ENCODE measurements at regions not wholly inside any gene's neighbourhood (a gene's known extent, or its start where the extent isn't known, plus 50 kb on each side); places are given as distances from the start of the nearest gene placed in this dataset.
"Not testable (repeated sequence)": the region's sequence is repeated elsewhere in the genome, so short reads cannot be mapped to it uniquely, and the experiment has no call there.

- no peak for ATAC-seq (replicated peaks)
Measured at GRCh38 chr22:26937213-26937612, 279.8 kb downstream of the MIAT start.

GRCh38 chr22:26939466-26939865, 282.1 kb downstream of the MIAT start:
- H3K4me3 Mint-ChIP-seq = no peak overlapping the region
- H3K36me3 Mint-ChIP-seq = peaks cover 3 to 5% of the 10 kb centered on the region in 2 donors
- no peak for ATAC-seq (replicated peaks)
- no peak for DNase-seq
- H3K27ac Mint-ChIP-seq = no peak overlapping the region
- peaks cover 12 to 19% of the 10 kb centered on the region in 2 donors for H3K27me3 Mint-ChIP-seq
- no peaks in the 10 kb centered on the region for H3K4me1 Mint-ChIP-seq
- peaks cover 3 to 5% of the 10 kb centered on the region in 2 donors for H3K9me3 Mint-ChIP-seq

More at GRCh38 chr22:26937213-26937612, 279.8 kb downstream of the MIAT start:
- Mint-ChIP-seq H3K36me3 (peaks cover 3 to 5% of the 10 kb centered on the region in 2 donors), H3K9me3 (peaks cover 3 to 5% of the 10 kb centered on the region in 2 donors), H3K4me1 (no peaks in the 10 kb centered on the region), H3K27me3 (peaks cover 12 to 17% of the 10 kb centered on the region in 2 donors), H3K4me3 (no peak overlapping the region), H3K27ac (no peak overlapping the region)
- DNase-seq = no peak

- H3K27ac Mint-ChIP-seq = no peak overlapping the region
- H3K27me3 Mint-ChIP-seq = peaks cover 9 to 17% of the 10 kb centered on the region in 2 donors
- H3K36me3 Mint-ChIP-seq = peaks cover 3 to 5% of the 10 kb centered on the region in 2 donors
- ATAC-seq (replicated peaks) (no peak), DNase-seq (no peak)
- no peaks in the 10 kb centered on the region for H3K4me1 Mint-ChIP-seq
- no peak overlapping the region for H3K4me3 Mint-ChIP-seq
- peaks cover 3 to 5% of the 10 kb centered on the region in 2 donors for H3K9me3 Mint-ChIP-seq
Measured at GRCh38 chr22:26941896-26942636, 284.7 kb downstream of the MIAT start.

DNA sequence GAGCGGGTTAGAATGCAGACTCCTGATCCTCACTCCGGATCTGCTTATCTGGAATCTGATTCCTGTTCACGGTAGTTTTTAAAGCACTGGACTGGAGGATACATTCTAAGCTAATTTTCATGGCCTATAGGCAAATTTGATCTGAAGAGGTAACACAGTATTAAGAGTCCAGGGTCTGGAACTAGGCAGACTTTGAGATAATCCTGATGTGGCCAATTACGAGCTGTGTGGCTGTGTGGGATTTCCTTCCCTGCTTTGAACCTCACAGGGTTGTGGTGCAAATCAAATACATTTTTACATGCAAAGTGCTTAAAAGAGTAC, 285.2 kb downstream of the MIAT start:
- Mint-ChIP-seq H3K4me1 (no peaks in the 10 kb centered on the region), H3K9me3 (peaks cover 2 to 3% of the 10 kb centered on the region in 2 donors), H3K27me3 (peaks cover 7 to 15% of the 10 kb centered on the region in 2 donors), H3K36me3 (peaks cover 2 to 3% of the 10 kb centered on the region in 2 donors), H3K27ac (peak overlapping the region; percentile 48), H3K4me3 (no peak overlapping the region)
- DNase-seq = no peak
- ATAC-seq (replicated peaks) = no peak

DNA sequence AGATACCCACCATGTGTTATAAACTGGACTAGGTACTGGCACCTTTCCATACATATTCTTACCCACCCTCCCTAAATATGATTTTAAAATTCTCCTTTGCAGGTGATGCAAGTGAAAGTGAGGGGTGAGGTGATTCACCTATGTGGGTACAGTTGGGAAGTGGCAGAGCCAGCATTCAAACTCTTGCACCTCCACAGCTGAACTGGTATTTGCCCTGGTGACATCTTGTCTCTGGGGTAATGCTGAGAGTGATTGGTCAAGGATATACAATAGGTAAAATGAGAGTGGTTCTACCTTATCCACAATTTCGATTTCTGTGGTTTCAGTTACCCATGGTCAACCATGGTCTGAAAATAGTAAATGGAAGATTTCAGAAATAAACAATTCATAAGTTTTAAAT, 288.2 kb downstream of the MIAT start:
- ATAC-seq (replicated peaks) = no peak
- Mint-ChIP-seq H3K4me1 (no peaks in the 10 kb centered on the region), H3K36me3 (no peaks in the 10 kb centered on the region), H3K9me3 (no peaks in the 10 kb centered on the region), H3K27ac (no peak overlapping the region), H3K4me3 (no peak overlapping the region), H3K27me3 (peaks cover under 1 to 14% of the 10 kb centered on the region in 2 donors)
- no peak for DNase-seq

- Mint-ChIP-seq H3K4me3 (no peak overlapping the region), H3K27ac (no peak overlapping the region), H3K27me3 (peaks cover 19 to 38% of the 10 kb centered on the region in 2 donors), H3K36me3 (no peaks in the 10 kb centered on the region), H3K4me1 (no peaks in the 10 kb centered on the region), H3K9me3 (no peaks in the 10 kb centered on the region)
- DNase-seq (no peak), ATAC-seq (replicated peaks) (no peak)
Measured at GRCh38 chr22:26949193-26949592, 291.8 kb downstream of the MIAT start.

DNA sequence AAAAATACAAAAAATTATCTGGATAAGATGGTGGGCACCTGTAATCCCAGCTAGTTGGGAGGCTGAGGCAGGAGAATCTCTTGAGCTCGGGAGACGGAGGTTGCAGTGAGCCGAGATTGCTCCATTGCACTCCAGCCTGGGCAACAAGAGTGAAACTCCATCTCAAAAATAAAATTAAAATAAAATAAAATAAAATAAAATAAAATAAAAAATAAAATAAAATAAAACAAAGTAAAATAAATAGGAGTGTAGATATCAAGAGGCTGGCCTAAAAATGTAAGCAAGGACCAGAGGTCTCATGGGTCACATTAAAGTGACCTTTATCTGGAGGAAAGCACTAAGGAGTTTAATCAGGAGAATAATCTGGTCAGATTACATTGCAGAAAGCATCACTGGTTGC, 293.8 kb downstream of the MIAT start:
- not testable (repeated sequence) for H3K4me3 Mint-ChIP-seq; DNase-seq; H3K36me3 Mint-ChIP-seq; H3K4me1 Mint-ChIP-seq; H3K9me3 Mint-ChIP-seq; ATAC-seq (replicated peaks); H3K27ac Mint-ChIP-seq
- peaks cover 30 to 47% of the 10 kb centered on the region in 2 donors for H3K27me3 Mint-ChIP-seq

DNA sequence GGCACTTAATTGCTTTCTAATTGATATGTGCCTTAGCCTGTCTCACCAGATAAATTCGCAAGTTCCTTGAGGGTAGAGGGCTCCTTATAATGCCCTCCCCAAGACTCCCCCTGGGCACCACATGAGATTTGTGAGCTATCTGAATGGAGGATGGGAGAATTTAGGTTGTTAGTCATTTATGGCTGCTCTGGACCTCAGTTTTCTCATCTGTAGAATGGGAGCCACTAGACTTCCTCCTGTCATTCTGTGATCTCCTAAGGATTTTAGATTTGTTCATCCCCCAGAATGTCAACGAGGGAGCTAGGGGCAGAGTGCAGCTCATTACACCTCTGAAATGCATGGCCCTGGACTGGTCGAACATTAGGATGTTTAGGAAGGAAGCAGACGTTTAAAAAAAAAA, 294.6 kb downstream of the MIAT start:
- peaks cover 37 to 53% of the 10 kb centered on the region in 2 donors for H3K27me3 Mint-ChIP-seq
- no peak for DNase-seq
- no peak overlapping the region for H3K4me3 Mint-ChIP-seq
- H3K36me3 Mint-ChIP-seq = no peaks in the 10 kb centered on the region
- no peak for ATAC-seq (replicated peaks)
- H3K9me3 Mint-ChIP-seq = no peaks in the 10 kb centered on the region
- no peaks in the 10 kb centered on the region for H3K4me1 Mint-ChIP-seq
- no peak overlapping the region for H3K27ac Mint-ChIP-seq

DNA sequence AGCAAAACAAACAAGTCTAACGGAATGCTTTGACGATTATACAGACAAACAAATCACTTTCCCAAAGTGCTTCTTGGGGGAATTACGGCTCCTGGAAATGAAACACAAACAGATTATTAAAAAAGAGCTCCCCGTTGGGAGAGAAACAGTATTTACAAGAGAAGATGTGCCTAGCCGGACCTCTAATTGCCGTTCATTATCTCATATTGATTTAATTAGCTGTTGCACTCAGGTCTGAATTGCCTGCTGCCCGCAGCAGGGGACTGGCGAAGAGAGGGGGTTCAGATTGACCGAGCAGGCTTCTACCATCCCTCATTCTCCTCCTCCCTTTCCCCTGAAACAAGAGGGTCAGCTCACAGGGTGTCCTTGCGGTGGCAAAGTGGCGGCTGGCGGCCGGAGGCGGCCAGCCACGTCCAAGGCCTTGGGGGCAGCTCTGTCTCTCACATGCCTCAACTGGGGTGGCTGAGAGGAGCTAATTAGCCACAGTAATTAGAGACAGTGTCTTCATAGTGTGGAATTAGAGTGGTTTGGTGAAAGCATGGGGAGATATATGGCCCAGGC, 295.1 kb downstream of the MIAT start:
- Mint-ChIP-seq H3K36me3 (no peaks in the 10 kb centered on the region), H3K27ac (no peak overlapping the region), H3K9me3 (no peaks in the 10 kb centered on the region), H3K4me3 (no peak overlapping the region), H3K27me3 (peaks cover 38 to 55% of the 10 kb centered on the region in 2 donors), H3K4me1 (no peaks in the 10 kb centered on the region)
- DNase-seq (no peak), ATAC-seq (replicated peaks) (no peak)

- no peaks in the 10 kb centered on the region for H3K9me3 Mint-ChIP-seq
- DNase-seq (no peak), ATAC-seq (replicated peaks) (no peak)
- no peaks in the 10 kb centered on the region for H3K4me1 Mint-ChIP-seq
- no peak overlapping the region for H3K4me3 Mint-ChIP-seq
- peaks cover 38 to 55% of the 10 kb centered on the region in 2 donors for H3K27me3 Mint-ChIP-seq
- H3K27ac Mint-ChIP-seq = no peak overlapping the region
- H3K36me3 Mint-ChIP-seq = no peaks in the 10 kb centered on the region
Measured at GRCh38 chr22:26953012-26953883, 295.9 kb downstream of the MIAT start.

DNA sequence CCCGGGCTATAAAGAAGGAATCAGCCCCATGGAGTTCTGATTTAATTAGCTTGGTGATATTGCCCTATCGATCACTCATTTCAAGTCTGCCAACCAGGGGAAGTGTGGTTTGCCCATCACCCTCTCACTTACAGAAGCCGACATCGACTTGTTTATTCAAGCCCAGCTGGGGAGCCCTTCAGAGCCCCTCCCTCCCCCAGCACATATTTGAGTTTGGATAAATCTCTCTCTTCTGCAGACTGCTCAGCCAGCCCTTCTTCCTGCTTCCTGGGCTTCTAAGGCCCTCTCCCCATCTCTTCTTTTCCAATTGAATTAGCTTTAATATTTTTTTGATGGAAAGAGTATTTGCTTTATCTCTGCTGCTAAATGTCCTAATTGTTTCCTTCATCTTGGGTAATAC, 299.0 kb downstream of the MIAT start:
- Mint-ChIP-seq H3K27ac (no peak overlapping the region), H3K9me3 (no peaks in the 10 kb centered on the region), H3K27me3 (peaks cover 38 to 62% of the 10 kb centered on the region in 2 donors), H3K4me3 (no peak overlapping the region), H3K4me1 (no peaks in the 10 kb centered on the region), H3K36me3 (no peaks in the 10 kb centered on the region)
- no peak for ATAC-seq (replicated peaks)
- no peak for DNase-seq

GRCh38 chr22:26957176-26957575, 299.8 kb downstream of the MIAT start:
- H3K27me3 Mint-ChIP-seq = peaks cover 32 to 54% of the 10 kb centered on the region in 2 donors
- no peak overlapping the region for H3K4me3 Mint-ChIP-seq
- no peaks in the 10 kb centered on the region for H3K4me1 Mint-ChIP-seq
- no peaks in the 10 kb centered on the region for H3K36me3 Mint-ChIP-seq
- ATAC-seq (replicated peaks) (no peak), DNase-seq (no peak)
- no peaks in the 10 kb centered on the region for H3K9me3 Mint-ChIP-seq
- no peak overlapping the region for H3K27ac Mint-ChIP-seq

GRCh38 chr22:26957897-26958296, 300.5 kb downstream of the MIAT start:
- DNase-seq = no peak
- H3K27ac Mint-ChIP-seq = no peak overlapping the region
- no peaks in the 10 kb centered on the region for H3K4me1 Mint-ChIP-seq
- no peak for ATAC-seq (replicated peaks)
- no peak overlapping the region for H3K4me3 Mint-ChIP-seq
- H3K36me3 Mint-ChIP-seq = no peaks in the 10 kb centered on the region
- H3K27me3 Mint-ChIP-seq = peaks cover 34 to 47% of the 10 kb centered on the region in 2 donors
- H3K9me3 Mint-ChIP-seq = no peaks in the 10 kb centered on the region

DNA sequence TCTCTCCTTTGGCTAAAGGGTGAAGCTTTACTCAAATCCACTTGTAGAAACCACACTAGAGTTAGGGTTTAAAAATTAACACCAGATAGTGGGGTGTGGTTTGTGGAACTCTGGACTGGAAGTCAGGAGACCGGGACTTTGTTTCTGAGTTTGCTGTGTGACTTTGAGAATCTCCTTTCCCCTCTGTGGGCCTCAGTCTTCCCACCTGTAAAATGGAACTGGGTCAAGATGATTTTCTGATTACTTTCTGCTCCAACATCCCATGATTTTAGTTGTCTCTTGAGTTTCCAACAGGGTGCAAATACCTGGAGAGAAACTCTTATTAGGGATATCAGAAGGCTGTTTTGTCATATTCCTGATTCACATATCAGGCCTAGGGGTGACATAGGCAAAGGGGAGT, 301.0 kb downstream of the MIAT start:
- H3K36me3 Mint-ChIP-seq = no peaks in the 10 kb centered on the region
- H3K27ac Mint-ChIP-seq = no peak overlapping the region
- H3K9me3 Mint-ChIP-seq = no peaks in the 10 kb centered on the region
- H3K4me3 Mint-ChIP-seq = no peak overlapping the region
- peaks cover 29 to 42% of the 10 kb centered on the region in 2 donors for H3K27me3 Mint-ChIP-seq
- no peaks in the 10 kb centered on the region for H3K4me1 Mint-ChIP-seq
- ATAC-seq (replicated peaks) (no peak), DNase-seq (no peak)

Data from stimulated activated naive B cell treated with anti-CD40 and anti-IgM and Interleukin-4, amounts not matched to agents 10 μg/mL and 1 μg/mL and 100 μg/mL, for 72 hours (primary cell).